IPS-18a (cell line): ENCODE measurements at regions not wholly inside any gene's neighbourhood (a gene's known extent, or its start where the extent isn't known, plus 50 kb on each side); places are given as distances from the start of the nearest gene placed in this dataset.

Experiments
- H3K27ac ChIP-seq: one replicate; pipeline ENCODE4 v1.5.1; 2013; ENCODE audit warnings: low read length
- H3K27me3 ChIP-seq: one replicate; pipeline ENCODE4 v1.6.1; 2013; ENCODE audit warnings: mild to moderate bottlenecking, low read length; ENCODE audit not compliant: control insufficient read depth, insufficient read depth
- H3K36me3 ChIP-seq: one replicate; pipeline ENCODE4 v1.6.1; 2013; ENCODE audit warnings: low read depth, low read length; ENCODE audit not compliant: control insufficient read depth
- H3K4me1 ChIP-seq: one replicate; pipeline ENCODE4 v1.6.1; 2013; ENCODE audit warnings: low read depth, low read length; ENCODE audit not compliant: control insufficient read depth
- H3K4me3 ChIP-seq: one replicate; pipeline ENCODE4 v1.5.1; 2013; ENCODE audit warnings: low read length
- H3K9ac ChIP-seq: one replicate; pipeline ENCODE4 v1.6.1; 2013; ENCODE audit warnings: mild to moderate bottlenecking, low read length, moderate library complexity
- H3K9me3 ChIP-seq: one replicate; pipeline ENCODE4 v1.6.1; 2013; ENCODE audit warnings: low read depth, low read length; ENCODE audit not compliant: control insufficient read depth

DNA sequence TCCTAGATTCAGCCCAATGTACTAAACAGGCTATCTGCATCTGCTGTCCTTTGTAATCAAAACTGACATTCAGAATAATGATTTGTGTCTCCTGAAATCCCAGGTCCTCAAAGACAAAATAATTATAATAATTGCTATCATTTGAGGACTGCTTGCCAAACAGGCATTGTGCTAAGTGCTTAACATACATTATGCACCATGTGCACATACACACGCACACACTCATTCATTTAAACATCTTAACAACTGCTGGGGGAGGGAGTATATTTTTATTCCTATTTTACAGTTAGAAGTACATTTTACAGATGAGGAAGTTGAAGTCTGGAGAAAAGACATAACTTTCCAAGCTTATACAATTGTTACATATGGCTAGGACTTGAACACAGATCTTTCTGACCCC, 308.0 kb upstream of the ZC3H12C start:
- Histone ChIP-seq H3K27ac (no peak overlapping the region), H3K9ac (no peak overlapping the region), H3K9me3 (no peaks in the 10 kb centered on the region), H3K27me3 (no peaks in the 10 kb centered on the region), H3K36me3 (no peaks in the 10 kb centered on the region), H3K4me3 (no peak overlapping the region), H3K4me1 (peaks cover 9% of the 10 kb centered on the region)

DNA sequence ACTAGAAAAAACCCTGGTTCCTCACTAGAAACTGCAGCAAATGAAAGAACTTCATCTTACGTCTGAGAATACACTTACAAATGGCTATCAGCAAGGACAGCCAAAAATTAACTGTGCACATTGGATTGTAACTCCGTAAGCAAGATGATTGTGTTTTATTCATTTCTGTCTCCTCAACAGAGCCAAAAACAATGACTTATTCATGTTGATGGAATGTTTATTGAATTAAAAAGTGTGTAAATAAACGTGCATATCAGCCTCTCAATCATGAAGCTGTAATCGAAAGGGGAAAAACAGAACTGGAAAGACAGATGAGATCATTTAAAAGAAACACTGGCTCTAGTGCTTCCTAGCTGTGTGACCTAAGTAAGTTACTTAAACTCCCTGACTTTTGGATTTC, 307.5 kb upstream of the ZC3H12C start:
- no peak overlapping the region for H3K27ac ChIP-seq
- peaks cover 9% of the 10 kb centered on the region for H3K4me1 ChIP-seq
- no peaks in the 10 kb centered on the region for H3K9me3 ChIP-seq
- no peak overlapping the region for H3K4me3 ChIP-seq
- H3K9ac ChIP-seq, result no peak overlapping the region
- no peaks in the 10 kb centered on the region for H3K36me3 ChIP-seq
- H3K27me3 ChIP-seq, result no peaks in the 10 kb centered on the region

DNA sequence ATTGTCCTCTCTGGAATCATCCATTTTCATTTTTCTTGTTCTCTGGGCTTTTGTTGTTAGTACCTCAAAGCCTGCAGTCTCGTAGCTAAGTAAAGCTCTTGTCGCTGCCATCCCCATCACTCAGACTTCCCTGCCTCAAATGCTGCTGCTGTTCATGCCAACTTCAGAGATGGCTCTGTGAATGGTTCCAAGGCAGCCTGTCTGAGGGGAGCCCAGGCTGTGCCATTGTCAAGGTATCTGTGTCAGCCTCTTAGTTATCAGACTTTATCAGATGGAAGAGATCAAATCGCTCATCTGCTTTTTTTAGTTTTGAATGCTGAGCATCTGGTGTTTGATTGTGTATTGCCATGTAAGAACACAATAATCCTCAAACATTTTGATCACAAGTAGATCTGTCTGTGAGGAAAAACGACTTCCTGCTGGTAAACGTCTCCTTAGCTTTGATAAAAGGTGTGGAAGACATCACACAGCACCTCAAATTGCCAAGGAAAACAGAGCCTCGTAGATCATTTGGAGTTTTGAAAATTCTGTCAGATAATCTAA, 304.2 kb upstream of the ZC3H12C start:
- Histone ChIP-seq H3K27me3 (no peaks in the 10 kb centered on the region), H3K36me3 (no peaks in the 10 kb centered on the region), H3K4me1 (no peaks in the 10 kb centered on the region), H3K9ac (no peak overlapping the region), H3K27ac (no peak overlapping the region), H3K4me3 (no peak overlapping the region), H3K9me3 (no peaks in the 10 kb centered on the region)

DNA sequence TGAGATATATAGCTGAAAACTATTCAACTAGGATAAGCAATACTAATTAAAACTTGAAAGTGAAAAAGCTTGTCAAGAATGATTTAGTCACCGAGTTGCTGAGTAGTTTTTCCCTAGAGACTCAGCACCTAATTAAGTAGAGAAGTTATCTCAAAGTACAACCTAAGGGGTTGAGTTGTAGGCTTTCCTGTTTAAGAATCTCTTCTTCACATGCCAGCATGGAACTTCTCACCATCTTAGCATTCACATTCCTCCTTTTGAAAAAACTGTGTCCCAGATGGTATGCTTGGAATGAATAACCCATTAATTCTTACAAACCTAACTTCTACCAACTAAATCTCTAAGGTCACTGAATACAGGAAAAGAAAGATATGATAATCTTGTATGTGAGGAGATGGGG, 303.3 kb upstream of the ZC3H12C start:
- H3K36me3 ChIP-seq, result no peaks in the 10 kb centered on the region
- no peaks in the 10 kb centered on the region for H3K27me3 ChIP-seq
- no peaks in the 10 kb centered on the region for H3K9me3 ChIP-seq
- no peaks in the 10 kb centered on the region for H3K4me1 ChIP-seq
- H3K9ac ChIP-seq, result no peak overlapping the region
- H3K27ac ChIP-seq, result no peak overlapping the region
- H3K4me3 ChIP-seq, result no peak overlapping the region

DNA sequence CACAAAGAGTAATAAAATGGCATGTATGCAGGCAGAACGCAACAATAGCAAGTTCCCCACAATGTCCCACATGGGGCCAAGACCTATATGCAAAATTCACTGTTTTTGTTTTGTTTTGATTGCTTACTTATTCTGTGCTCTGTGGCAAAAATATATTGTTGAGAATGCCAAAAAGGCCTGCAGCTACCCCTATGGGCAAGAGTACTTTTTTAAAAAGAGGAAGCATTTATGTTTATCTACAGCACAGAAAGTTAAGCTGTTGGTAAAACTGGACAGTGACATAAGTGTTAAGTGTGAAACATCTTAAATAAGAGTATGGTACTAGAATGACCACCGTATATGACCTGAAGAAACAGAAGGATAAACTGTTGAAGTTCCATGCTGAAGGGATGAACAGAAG, 301.9 kb upstream of the ZC3H12C start:
- Histone ChIP-seq H3K36me3 (no peaks in the 10 kb centered on the region), H3K9ac (no peak overlapping the region), H3K27ac (no peak overlapping the region), H3K27me3 (no peaks in the 10 kb centered on the region), H3K4me3 (no peak overlapping the region), H3K9me3 (no peaks in the 10 kb centered on the region), H3K4me1 (no peaks in the 10 kb centered on the region)

DNA sequence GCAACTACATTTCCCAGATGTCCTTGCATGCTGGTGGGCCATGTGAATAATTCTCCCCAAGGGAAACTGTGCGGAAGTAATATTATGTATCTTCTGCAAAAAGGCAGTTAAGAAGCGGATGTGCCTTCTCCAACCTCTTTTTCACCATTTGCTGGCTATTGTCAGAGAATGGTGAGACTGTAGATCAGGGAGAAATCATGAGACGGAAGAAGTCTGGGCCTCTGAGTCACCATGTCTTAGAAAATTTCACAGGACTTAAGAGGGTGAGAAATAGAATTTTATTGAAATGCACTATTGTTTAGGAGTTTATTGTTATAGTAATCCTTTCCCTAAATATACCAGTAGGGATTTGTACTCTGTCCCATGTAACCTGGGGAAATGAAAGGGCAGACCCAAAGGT, 298.7 kb upstream of the ZC3H12C start:
- no peak overlapping the region for H3K9ac ChIP-seq
- no peaks in the 10 kb centered on the region for H3K27me3 ChIP-seq
- no peaks in the 10 kb centered on the region for H3K36me3 ChIP-seq
- no peaks in the 10 kb centered on the region for H3K4me1 ChIP-seq
- H3K4me3 ChIP-seq, result no peak overlapping the region
- H3K9me3 ChIP-seq, result no peaks in the 10 kb centered on the region
- H3K27ac ChIP-seq, result no peak overlapping the region

DNA sequence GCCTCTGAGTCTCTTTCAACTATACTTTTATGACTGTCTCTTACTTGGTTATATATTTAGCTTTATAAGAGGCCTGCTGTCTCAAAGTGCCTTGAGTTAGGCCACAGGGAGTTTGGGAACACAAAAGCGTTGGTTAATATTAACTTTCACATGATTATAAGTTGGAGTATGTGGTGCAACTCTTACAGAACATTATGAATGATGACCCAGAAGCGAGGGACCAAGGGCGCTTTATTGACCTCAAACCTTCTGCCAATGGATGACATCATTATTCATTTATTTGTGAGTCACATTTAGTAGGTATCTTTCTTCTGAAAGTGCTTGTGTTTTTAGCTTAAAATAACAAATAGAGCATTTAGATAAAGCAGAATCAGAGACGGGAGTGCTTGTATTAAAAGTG, 298.0 kb upstream of the ZC3H12C start:
- Histone ChIP-seq H3K9ac (no peak overlapping the region), H3K4me3 (no peak overlapping the region), H3K36me3 (no peaks in the 10 kb centered on the region), H3K27me3 (no peaks in the 10 kb centered on the region), H3K9me3 (no peaks in the 10 kb centered on the region), H3K27ac (no peak overlapping the region), H3K4me1 (no peaks in the 10 kb centered on the region)

DNA sequence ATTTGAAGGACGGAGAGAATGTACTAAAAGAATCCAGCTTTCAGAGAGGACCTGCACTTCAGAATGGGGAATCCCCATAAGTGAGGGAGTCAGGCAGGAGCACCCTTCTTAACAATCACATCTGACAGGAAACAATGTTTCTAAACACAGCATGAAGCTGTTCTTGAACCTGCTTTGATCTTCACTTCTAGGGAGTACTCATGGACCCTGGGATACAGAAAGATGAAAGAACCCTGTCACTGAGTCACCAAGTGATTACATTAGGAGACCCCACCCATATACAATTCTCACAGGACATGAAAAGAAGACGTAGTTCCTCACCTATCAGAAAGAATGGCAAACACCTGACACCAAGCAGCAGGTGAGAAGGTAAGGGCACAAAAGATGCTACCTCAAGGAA, 296.9 kb upstream of the ZC3H12C start:
- no peaks in the 10 kb centered on the region for H3K36me3 ChIP-seq
- H3K4me1 ChIP-seq, result no peaks in the 10 kb centered on the region
- no peaks in the 10 kb centered on the region for H3K27me3 ChIP-seq
- no peak overlapping the region for H3K9ac ChIP-seq
- H3K9me3 ChIP-seq, result no peaks in the 10 kb centered on the region
- no peak overlapping the region for H3K4me3 ChIP-seq
- no peak overlapping the region for H3K27ac ChIP-seq

DNA sequence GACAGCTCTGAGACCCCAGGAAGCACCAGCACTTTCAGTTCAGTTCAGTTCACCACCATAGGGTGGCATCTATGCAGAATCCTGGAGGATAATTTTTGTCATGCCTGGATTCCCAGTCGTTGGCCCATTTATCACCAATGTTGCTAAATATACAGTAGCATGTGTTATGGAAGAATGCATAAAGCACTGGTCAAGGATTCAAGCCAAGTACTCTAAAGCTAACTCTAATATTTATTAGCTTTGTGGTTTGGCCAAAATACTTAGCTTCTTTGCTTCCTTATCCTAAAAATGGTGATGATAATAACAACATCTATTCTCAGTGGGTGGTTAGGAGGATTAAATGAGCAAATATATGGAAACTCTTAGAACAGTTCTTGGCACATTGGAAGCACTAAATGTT, 294.7 kb upstream of the ZC3H12C start:
- no peaks in the 10 kb centered on the region for H3K27me3 ChIP-seq

DNA sequence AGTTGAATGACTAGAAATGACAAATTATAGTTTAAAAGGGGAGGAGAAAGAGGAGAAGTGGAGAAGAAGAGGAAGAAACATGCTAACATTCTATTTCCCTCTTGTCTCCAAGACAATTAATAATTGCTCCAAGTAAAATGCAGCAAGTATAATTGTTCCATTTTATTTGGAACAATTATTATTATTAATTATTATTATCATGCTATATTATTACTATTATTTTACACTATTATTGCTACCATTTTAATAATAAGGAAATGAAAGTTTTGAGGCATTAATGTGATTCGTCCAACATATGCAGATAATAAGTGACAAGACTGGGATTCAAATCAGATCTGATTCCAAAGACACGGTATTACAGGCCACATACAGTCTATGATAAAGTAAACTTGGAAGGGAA, 293.6 kb upstream of the ZC3H12C start:
- Histone ChIP-seq H3K9me3 (no peaks in the 10 kb centered on the region), H3K27me3 (no peaks in the 10 kb centered on the region), H3K9ac (no peak overlapping the region), H3K36me3 (no peaks in the 10 kb centered on the region), H3K4me1 (no peaks in the 10 kb centered on the region), H3K4me3 (no peak overlapping the region), H3K27ac (no peak overlapping the region)

More for the DNA sequence above, 294.7 kb upstream of the ZC3H12C start:
- Histone ChIP-seq H3K36me3 (no peaks in the 10 kb centered on the region), H3K4me1 (no peaks in the 10 kb centered on the region), H3K9me3 (no peaks in the 10 kb centered on the region), H3K4me3 (no peak overlapping the region), H3K9ac (no peak overlapping the region), H3K27ac (no peak overlapping the region)

DNA sequence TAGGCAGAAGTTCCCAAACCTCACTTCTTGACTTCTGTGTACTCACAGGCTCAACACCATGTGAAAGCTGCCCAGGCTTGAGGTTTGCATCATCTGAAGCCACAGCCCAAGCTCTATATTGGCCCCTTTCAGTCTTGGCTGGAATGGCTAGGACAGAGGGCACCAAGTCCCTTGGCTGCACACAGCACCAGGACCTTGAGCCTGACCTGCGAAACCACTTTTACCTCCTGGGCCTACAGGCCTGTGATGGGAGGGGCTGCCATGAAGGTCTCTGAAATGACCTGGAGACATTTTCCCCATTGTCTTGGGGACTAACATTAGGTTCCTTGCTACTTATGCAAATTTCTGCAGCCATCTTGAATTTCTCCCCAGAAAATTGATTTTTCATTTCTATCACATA, 288.3 kb upstream of the ZC3H12C start:
- peaks cover 5% of the 10 kb centered on the region for H3K9me3 ChIP-seq
- H3K36me3 ChIP-seq, result no peaks in the 10 kb centered on the region
- no peak overlapping the region for H3K27ac ChIP-seq
- no peak overlapping the region for H3K9ac ChIP-seq
- no peak overlapping the region for H3K4me3 ChIP-seq
- no peaks in the 10 kb centered on the region for H3K27me3 ChIP-seq
- H3K4me1 ChIP-seq, result no peaks in the 10 kb centered on the region

DNA sequence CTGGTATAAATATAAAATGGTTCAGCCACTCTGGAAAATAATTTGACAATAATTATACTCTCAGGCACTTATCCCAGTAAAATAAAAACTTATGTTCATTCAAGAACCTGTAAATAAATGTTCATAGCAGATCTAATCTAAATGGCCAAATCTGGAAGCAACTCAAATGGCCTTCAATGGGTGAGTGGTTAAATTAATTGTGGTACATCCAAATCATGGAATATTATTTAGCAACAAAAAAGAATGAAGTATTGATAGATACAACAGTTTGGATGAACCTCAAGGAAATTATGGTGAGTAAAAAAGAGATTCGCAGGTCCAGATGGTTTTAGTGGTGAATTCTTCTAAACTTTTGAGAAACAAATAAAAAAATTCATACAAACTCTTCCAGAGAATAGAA, 287.0 kb upstream of the ZC3H12C start:
- H3K27ac ChIP-seq, result no peak overlapping the region
- H3K9ac ChIP-seq, result no peak overlapping the region
- no peaks in the 10 kb centered on the region for H3K27me3 ChIP-seq
- H3K36me3 ChIP-seq, result no peaks in the 10 kb centered on the region
- H3K4me1 ChIP-seq, result no peaks in the 10 kb centered on the region
- peaks cover 5% of the 10 kb centered on the region for H3K9me3 ChIP-seq
- no peak overlapping the region for H3K4me3 ChIP-seq
